Panc1 (cell line): ENCODE measurements at regions not wholly inside any gene's neighbourhood (a gene's known extent, or its start where the extent isn't known, plus 50 kb on each side); places are given as distances from the start of the nearest gene placed in this dataset.

Experiments used
- ATAC-seq: fragments of 200-7000 bp; cut with Tn5 transposase; 2 replicates; pipeline ENCODE4 v1.9.1; 2020; ENCODE audit warnings: mild to moderate bottlenecking, moderate library complexity
- BruUV-seq: library from RNA; stranded (reverse); fragments of 400-500 nt; replicated peaks from 2 replicates; lab custom pipeline; 2021; lab: Mats Ljungman, UMichigan
- CTCF ChIA-PET: fragments of 300-600 bp; sonication (Branson Sonifier 250); formaldehyde crosslinking; loops from one replicate; lab custom pipeline; 2022; ENCODE audit warnings: antibody characterized with exemption; lab: Charles Lee
- POLR2A ChIA-PET: fragments of 300-600 bp; sonication (Branson Sonifier 250); formaldehyde crosslinking; loops from one replicate; lab custom pipeline; 2022; ENCODE audit warnings: antibody characterized with exemption; lab: Charles Lee
- DNase-seq: peaks from one replicate; pipeline ENCODE4 v3.0.0-alpha.2; 2010; ENCODE audit warnings: low read depth, low spot score
- H3K27ac ChIP-seq: 2 replicates; pipeline ENCODE4 v1.5.1; 2011; ENCODE audit warnings: mild to moderate bottlenecking, low read length, inconsistent platforms
- H3K27me3 ChIP-seq: fragments of 200-500 bp; sonication (Bioruptor generic); 2 replicates; pipeline ENCODE4 v1.6.0; 2014; ENCODE audit warnings: low read length, inconsistent platforms; ENCODE audit not compliant: control insufficient read depth, insufficient read depth
- H3K36me3 ChIP-seq: fragments of 200-500 bp; sonication (Bioruptor generic); 2 replicates; pipeline ENCODE4 v1.5.1; 2014; ENCODE audit warnings: inconsistent platforms, mild to moderate bottlenecking, low read length, moderate library complexity; ENCODE audit not compliant: control insufficient read depth, insufficient read depth
- H3K4me1 ChIP-seq: 2 replicates; pipeline ENCODE4 v1.5.1; 2011; ENCODE audit warnings: inconsistent platforms, mild to moderate bottlenecking, low read length, moderate library complexity; ENCODE audit not compliant: control insufficient read depth, insufficient read depth
- H3K4me3 ChIP-seq, 2 experiments: 2 replicates each; pipeline ENCODE4 v1.5.1; 2011 to 2012; ENCODE audit warnings: low read depth in 2 of 2, low read length in 2 of 2, mild to moderate bottlenecking in 2 of 2, inconsistent platforms in 1 of 2, moderate library complexity in 1 of 2
- H3K9me3 ChIP-seq: fragments of 200-500 bp; sonication (Bioruptor generic); 2 replicates; pipeline ENCODE4 v1.5.1; 2014; ENCODE audit warnings: low read depth, mild to moderate bottlenecking, inconsistent platforms, low read length, moderate library complexity; ENCODE audit not compliant: control insufficient read depth, insufficient read depth
- POLR2AphosphoS5 ChIP-seq: IDR thresholded peaks from 2 replicates; pipeline ENCODE4 v1.6.1; 2012; ENCODE audit warnings: mild to moderate bottlenecking, low read depth, low read length, moderate library complexity
- SIN3A ChIP-seq: IDR thresholded peaks from 2 replicates; pipeline ENCODE4 v1.6.1; 2012; ENCODE audit warnings: low read depth, mild to moderate bottlenecking, low read length, moderate library complexity, borderline replicate concordance; ENCODE audit not compliant: insufficient read depth
- TCF7L2 ChIP-seq: IDR thresholded peaks from 2 replicates; pipeline ENCODE4 v1.6.1; 2011; ENCODE audit warnings: mild to moderate bottlenecking, low read depth, low read length, inconsistent platforms
- in situ Hi-C: cut with HindIII; loops from 2 replicates; pipeline ENCODE4 v1.10.0; 2016; ENCODE audit warnings: low sequenced_read_pairs, low pct_unique_long_range_greater_than_20kb
- intact Hi-C: fragments of 100-400 bp; cut with micrococcal nuclease; formaldehyde crosslinking; loops from one replicate; pipeline ENCODE4 v1.10.0; 2022; ENCODE audit not compliant: unreplicated experiment
- TF ChIP-seq, protein P1 (sequence below): fragments of 450-650 bp; IDR thresholded peaks from 2 replicates; pipeline ENCODE4 v1.5.1; 2017; ENCODE audit warnings: mild to moderate bottlenecking
- TF ChIP-seq, protein P2 (sequence below), 2 experiments: IDR thresholded peaks; 2 replicates each; pipeline ENCODE4 v1.6.1; 2011 to 2012; ENCODE audit warnings: low read depth in 2 of 2, control low read depth in 1 of 2, low read length in 1 of 2, mild to moderate bottlenecking in 1 of 2, moderate library complexity in 1 of 2; ENCODE audit not compliant: insufficient read depth in 1 of 2

DNA sequence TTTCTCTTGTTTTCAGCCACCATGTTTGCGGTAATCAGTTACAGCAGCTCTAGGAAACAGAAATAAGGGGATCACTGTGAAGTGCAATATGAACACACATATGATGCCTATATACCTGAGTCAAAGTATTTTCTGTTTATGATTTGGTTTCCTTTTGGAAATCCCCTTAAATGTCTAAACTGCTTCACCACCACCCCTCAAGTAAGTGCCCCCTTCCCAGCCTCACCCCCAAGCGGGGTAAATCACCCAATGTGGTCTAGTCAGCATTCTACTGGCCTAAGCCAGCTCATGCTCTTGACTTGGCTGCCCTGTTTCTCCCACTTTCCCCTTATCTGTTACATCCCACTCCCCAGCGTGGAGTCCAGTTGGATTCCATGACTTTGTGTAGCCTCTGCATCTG is 176.5 kb downstream of the QDPR start:
- no peaks in the 10 kb centered on the region for H3K36me3 ChIP-seq
- no peak overlapping the region for H3K4me3 ChIP-seq
- ChIA-PET CTCF (no interaction called here), POLR2A (no interaction called here)
- DNase-seq (no peak), ATAC-seq (no peak)
- intact Hi-C loops (no loop called here), in situ Hi-C loops (no loop called here)
- H3K9me3 ChIP-seq = no peaks in the 10 kb centered on the region
- H3K27ac ChIP-seq = no peak overlapping the region
- no peaks in the 10 kb centered on the region for H3K4me1 ChIP-seq
- no TSS peak for BruUV-seq
- H3K27me3 ChIP-seq = no peaks in the 10 kb centered on the region
- TF ChIP-seq, protein P1, sequence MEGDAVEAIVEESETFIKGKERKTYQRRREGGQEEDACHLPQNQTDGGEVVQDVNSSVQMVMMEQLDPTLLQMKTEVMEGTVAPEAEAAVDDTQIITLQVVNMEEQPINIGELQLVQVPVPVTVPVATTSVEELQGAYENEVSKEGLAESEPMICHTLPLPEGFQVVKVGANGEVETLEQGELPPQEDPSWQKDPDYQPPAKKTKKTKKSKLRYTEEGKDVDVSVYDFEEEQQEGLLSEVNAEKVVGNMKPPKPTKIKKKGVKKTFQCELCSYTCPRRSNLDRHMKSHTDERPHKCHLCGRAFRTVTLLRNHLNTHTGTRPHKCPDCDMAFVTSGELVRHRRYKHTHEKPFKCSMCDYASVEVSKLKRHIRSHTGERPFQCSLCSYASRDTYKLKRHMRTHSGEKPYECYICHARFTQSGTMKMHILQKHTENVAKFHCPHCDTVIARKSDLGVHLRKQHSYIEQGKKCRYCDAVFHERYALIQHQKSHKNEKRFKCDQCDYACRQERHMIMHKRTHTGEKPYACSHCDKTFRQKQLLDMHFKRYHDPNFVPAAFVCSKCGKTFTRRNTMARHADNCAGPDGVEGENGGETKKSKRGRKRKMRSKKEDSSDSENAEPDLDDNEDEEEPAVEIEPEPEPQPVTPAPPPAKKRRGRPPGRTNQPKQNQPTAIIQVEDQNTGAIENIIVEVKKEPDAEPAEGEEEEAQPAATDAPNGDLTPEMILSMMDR = no peak
- TF ChIP-seq, protein P2, sequence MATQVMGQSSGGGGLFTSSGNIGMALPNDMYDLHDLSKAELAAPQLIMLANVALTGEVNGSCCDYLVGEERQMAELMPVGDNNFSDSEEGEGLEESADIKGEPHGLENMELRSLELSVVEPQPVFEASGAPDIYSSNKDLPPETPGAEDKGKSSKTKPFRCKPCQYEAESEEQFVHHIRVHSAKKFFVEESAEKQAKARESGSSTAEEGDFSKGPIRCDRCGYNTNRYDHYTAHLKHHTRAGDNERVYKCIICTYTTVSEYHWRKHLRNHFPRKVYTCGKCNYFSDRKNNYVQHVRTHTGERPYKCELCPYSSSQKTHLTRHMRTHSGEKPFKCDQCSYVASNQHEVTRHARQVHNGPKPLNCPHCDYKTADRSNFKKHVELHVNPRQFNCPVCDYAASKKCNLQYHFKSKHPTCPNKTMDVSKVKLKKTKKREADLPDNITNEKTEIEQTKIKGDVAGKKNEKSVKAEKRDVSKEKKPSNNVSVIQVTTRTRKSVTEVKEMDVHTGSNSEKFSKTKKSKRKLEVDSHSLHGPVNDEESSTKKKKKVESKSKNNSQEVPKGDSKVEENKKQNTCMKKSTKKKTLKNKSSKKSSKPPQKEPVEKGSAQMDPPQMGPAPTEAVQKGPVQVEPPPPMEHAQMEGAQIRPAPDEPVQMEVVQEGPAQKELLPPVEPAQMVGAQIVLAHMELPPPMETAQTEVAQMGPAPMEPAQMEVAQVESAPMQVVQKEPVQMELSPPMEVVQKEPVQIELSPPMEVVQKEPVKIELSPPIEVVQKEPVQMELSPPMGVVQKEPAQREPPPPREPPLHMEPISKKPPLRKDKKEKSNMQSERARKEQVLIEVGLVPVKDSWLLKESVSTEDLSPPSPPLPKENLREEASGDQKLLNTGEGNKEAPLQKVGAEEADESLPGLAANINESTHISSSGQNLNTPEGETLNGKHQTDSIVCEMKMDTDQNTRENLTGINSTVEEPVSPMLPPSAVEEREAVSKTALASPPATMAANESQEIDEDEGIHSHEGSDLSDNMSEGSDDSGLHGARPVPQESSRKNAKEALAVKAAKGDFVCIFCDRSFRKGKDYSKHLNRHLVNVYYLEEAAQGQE (IDR thresholded peaks at IDR 0.05; ENCODE audit: insufficient read depth in 1 of 2, low read depth in 2 of 2, low read length in 1 of 2) = no peak
- TF ChIP-seq TCF7L2 (no peak), SIN3A (no peak), POLR2AphosphoS5 (no peak)

DNA sequence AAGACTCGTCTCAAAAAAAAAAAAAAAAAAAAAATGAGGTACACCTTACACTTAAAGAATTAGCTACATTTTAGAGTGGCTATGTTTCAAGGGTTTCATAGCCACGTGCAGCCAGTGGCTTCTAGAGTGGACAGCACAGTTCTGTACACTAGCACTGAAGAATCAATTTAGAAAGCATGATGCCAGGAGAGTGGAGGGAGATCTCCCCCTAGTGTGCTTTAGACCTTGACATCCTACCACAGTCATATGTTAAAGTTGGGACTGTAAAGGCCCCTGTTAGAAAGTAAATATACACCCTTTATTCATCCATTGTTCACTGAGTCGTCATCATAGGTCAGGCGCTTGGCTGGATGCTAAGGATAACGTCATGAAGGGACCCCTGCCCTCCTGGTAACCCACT is 179.4 kb downstream of the QDPR start:
- intact Hi-C loops (no loop called here), in situ Hi-C loops (no loop called here)
- CTCF ChIA-PET = no interaction called here
- no peak overlapping the region for H3K27ac ChIP-seq
- H3K9me3 ChIP-seq = no peaks in the 10 kb centered on the region
- no peaks in the 10 kb centered on the region for H3K4me1 ChIP-seq
- TF ChIP-seq, protein P2 (IDR thresholded peaks at IDR 0.05; ENCODE audit: insufficient read depth in 1 of 2, low read depth in 2 of 2, low read length in 1 of 2) = no peak
- TF ChIP-seq SIN3A = no peak
- no peaks in the 10 kb centered on the region for H3K27me3 ChIP-seq
- H3K36me3 ChIP-seq = no peaks in the 10 kb centered on the region
- DNase-seq (no peak), ATAC-seq (no peak)
- POLR2A ChIA-PET = no interaction called here
- no peak overlapping the region for H3K4me3 ChIP-seq
- no TSS peak for BruUV-seq
